ENCODE measurements at regions not wholly inside any gene's neighbourhood (a gene's known extent, or its start where the extent isn't known, plus 50 kb on each side); places are given as distances from the start of the nearest gene placed in this dataset.

DNA sequence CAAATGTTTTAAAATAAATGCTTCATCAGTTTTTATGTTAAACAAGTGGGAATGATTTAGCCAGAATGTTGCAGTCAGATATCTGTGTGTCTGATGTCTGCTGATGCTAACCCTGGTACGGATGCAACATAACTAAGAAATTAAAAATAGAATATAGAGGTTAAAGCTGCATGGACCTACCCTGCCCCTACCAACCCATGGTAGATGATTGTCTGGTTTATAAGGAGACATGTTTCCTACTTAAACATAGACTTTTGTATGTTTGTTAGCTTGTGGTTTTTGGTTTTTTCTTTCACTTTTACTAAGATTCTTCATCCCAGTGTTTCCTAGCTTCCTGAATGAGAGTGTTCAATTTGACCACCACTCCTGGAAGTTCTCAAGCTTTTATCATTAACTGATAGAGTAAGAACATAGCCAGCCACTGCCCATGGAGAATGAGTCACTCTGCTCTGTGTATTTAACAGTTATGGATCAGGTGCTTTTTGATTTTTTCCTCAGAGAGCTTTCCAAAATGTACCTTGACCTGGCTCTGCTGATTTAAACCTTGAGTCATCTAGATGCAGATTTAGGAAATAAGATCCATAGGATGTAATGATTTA is 70.7 kb upstream of the VEPH1 start:
- DNase-seq: no peak

DNA sequence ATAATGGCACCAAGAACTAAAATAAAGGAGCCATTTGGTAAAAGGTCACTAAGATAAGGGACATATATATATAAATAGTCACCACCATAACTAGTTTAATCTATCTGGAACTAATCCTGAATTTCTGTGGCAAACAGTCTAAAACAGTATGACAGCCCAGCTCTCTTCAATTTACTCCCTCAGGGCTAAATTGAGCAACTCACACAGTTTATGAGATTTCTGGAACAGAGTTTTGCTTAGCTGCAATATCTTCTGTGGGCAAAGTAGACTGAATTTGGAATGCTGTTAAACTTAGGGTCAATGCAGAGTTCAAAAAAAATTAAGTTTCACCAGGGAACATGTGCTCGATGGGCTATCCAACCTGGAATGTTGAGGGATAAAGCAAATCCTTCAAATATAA is 70.1 kb upstream of the VEPH1 start:
- no peak for DNase-seq

DNA sequence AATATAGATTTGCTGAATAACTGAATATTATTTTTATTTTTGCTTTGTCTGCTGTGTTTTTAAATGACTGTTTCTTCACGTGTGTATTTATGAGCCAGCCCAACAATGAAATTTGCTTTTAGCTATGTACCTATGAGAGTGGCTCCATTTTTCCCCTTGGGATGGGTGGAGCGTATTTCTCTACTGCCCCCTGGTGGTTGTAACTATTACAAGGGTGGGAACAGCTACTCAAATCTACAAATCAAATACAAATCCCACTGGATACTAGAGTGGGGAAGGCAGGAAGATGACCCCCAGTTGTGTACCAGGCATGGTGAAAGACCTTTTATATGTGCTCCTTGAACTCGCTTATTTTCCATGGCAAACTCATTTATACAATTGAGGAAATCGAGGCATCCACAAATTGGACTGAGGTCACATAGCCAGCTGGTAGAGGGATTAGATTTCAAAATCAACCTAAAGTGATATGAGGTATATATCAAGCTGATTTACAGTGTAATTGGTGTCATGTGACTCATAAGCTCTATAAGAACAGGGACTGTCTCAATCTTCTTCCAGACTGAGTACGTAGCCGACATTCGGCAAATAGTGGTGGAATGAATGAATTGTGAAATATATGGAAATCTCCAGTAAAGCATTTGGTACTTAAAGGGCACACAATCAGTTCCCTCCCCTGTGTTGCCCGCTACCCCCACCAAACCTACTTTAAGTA is 69.5 kb upstream of the VEPH1 start:
- DNase-seq: peak; percentile 88

DNA sequence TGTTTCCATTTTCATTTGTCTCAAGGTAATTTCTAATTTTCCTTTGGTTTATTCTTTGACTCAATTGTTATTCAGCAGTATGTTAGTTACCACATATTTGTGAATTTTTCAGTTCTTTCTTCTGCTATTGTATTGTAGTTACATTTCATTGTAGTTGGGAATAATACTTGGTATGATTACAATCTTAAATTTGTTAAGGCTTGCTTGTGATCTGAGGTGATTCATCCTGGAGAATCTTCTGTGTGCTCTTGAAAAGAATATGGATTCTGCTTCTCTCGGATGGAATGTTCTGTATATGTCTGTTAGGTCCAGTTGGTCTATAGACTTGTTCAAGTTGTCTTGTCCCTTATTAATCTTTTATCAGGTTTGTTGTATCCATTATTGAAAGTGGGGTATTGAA is 63.4 kb upstream of the VEPH1 start:
- DNase-seq: no peak

DNA sequence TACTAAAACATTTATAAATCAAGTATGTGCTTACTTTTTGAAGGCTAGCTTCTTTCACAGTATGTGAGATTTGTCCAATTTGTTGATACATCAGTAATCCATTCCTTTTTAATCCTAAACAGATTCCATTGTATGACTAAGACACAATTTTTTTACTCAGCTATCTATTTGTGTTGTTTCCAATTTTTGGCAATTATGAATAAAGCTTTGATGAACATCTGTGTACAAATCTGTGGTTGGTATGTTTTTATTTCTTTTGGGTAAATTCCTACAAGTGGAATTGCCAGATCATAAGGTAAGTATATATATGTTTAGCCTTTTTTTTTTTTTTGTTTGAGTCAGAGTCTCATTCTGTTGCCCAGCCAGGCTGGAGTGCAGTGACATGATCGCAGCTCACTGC is 56.2 kb upstream of the VEPH1 start:
- no peak for DNase-seq
